ENCODE measurements at regions not wholly inside any gene's neighbourhood (a gene's known extent, or its start where the extent isn't known, plus 50 kb on each side); places are given as distances from the start of the nearest gene placed in this dataset.

DNA sequence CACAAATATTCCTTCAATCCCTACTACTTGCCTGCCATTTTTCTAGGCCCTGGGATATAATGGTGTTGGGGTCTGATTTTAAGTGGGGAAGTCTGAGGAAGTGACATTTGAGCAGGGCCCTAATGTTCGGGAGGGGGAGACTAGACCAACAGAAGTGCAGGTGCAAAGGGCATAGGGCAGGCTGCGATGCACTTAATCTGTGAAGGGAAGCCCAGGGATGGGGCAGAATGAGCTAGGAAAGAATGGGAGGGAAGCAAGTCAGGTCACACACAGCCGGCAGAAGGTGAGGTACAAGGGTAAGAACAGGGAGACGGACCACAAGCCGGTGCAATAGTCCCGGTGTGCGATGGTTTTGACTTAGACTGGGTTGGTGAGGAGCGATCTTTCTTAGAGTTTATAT lies 146.8 kb downstream of the UNC5CL start:
- TF ChIP-seq, protein P1, sequence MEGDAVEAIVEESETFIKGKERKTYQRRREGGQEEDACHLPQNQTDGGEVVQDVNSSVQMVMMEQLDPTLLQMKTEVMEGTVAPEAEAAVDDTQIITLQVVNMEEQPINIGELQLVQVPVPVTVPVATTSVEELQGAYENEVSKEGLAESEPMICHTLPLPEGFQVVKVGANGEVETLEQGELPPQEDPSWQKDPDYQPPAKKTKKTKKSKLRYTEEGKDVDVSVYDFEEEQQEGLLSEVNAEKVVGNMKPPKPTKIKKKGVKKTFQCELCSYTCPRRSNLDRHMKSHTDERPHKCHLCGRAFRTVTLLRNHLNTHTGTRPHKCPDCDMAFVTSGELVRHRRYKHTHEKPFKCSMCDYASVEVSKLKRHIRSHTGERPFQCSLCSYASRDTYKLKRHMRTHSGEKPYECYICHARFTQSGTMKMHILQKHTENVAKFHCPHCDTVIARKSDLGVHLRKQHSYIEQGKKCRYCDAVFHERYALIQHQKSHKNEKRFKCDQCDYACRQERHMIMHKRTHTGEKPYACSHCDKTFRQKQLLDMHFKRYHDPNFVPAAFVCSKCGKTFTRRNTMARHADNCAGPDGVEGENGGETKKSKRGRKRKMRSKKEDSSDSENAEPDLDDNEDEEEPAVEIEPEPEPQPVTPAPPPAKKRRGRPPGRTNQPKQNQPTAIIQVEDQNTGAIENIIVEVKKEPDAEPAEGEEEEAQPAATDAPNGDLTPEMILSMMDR (IDR thresholded peaks at IDR 0.05) = no peak
- no peak for TF ChIP-seq POLR2A (IDR thresholded peaks at IDR 0.05)
- TF ChIP-seq POLR2AphosphoS5 (IDR thresholded peaks at IDR 0.05) = no peak
